GM19328 (cell line): ENCODE measurements at regions not wholly inside any gene's neighbourhood (a gene's known extent, or its start where the extent isn't known, plus 50 kb on each side); places are given as distances from the start of the nearest gene placed in this dataset.
A peak's percentile ranks its signal among the peaks of the same experiment; 100 is the strongest.
"Not testable (repeated sequence)": the region's sequence is repeated elsewhere in the genome, so short reads cannot be mapped to it uniquely, and the experiment has no call there.

Experiments used
- ATAC-seq: cut with Tn5 transposase; IDR thresholded peaks from one replicate; pipeline ENCODE4 v1.9.1; 2021; ENCODE audit warnings: mild to moderate bottlenecking, moderate library complexity; ENCODE audit not compliant: unreplicated experiment

- ATAC-seq = no peak
Observed at GRCh38 chr1:184889166-184889565, 85.1 kb downstream of the NIBAN1 start.

DNA sequence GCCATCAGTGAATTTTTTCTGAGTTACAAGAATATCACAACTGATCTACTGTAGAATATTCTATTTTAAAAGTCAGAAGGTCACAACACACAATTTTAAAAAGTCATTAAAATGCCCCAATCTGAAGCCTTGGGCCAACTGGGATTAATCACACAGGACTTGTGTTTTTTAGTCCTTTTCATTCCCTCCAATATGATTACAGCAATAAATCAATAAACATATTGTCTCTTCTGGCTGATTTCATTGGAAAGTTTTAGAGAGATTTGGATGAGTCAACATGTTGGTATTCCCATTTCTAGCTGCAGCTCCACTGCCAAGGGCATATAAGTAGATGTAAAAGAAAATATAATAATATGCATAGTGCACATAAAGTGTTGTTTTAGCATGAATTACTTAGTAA lies 85.8 kb downstream of the NIBAN1 start:
- no peak for ATAC-seq

- ATAC-seq = no peak
Observed at GRCh38 chr1:184882957-184883815, 91.1 kb downstream of the NIBAN1 start.

DNA sequence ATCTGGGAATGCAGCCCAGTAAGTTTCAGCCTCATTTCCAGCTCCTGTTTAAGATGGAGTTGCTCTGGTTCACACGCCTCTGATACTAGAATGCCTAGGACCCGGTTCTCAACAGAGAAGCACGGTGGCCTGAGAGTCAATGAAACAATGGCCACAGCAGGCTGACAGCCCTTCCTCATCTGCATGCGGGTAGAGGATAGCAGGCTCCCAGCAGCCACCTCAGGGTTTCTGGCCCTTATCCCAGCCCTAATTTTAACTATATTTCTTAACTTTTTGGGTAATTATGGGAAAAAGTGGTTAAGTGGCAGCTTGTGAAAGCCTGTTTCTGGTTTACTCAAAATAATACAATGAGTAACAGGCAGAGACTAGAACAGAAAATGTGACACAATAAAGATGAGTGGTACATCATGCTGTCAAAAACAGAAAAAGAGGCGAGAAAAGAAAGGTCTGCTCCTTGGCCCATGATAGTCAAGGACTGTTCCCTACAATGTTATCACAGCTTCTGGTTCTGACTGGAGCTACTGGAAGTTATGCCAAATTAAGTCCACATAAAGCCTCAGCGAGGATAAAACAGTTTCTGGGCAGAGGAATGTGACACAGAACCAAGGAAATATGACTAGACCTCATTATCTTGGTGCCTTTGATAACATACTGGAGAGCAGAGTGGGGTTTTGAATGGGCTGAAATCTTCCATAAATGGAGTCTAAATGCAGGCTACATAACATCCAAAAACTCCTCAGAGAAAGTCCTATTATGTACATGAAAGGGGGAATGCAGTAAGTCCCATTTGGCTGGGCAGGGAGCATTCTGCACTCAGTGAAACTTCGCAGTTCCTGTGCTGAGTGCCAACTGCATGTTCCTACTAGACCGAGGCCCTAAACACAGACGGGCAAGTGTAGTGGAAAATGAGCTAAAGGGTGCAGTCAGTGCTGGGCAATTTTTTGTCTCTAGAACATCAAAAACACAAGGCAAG lies 92.1 kb downstream of the NIBAN1 start:
- ATAC-seq = no peak

GRCh38 chr1:184879876-184880557 lies 94.3 kb downstream of the NIBAN1 start:
- no peak for ATAC-seq

DNA sequence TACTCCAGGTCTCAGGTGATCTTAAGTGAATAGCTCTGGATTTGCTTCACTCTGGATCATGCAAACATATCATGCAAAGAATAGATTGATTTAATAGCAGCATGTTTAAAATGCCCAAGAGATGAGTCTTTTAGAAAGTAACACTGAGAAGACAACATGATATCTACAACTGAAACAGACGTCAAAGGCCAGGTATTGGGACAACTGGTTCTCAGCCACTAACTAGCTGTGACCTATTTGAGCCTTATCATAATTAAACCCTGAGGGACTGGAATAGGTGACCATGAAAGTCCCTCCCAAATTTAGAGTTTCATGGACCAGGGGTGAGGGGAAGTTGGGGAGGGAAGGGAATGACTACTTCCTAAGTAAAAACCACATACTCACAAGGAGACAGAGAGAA lies 95.7 kb downstream of the NIBAN1 start:
- no peak for ATAC-seq

DNA sequence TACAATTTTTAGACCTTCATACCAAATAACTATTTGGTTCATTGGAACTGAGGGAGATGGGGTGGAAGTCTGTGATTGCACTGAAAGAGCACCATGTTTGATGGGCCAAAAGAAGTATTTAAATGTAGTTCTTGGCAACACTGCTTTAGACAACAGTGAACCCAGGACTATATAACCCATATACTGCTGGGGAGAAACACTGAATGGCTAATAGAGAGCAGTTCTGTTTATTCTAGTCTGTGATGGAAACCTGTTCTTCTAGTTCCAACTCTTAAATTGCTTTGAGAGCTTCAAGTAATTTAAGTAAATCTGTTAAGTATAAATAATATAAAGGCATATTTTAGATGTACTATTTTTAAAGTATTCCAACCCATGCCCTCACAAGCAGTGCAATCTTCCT lies 96.3 kb downstream of the NIBAN1 start:
- ATAC-seq = no peak

GRCh38 chr1:184876015-184876414 lies 98.3 kb downstream of the NIBAN1 start:
- ATAC-seq = not testable (repeated sequence)

- no peak for ATAC-seq
Observed at GRCh38 chr1:184875218-184875617, 99.1 kb downstream of the NIBAN1 start.

GRCh38 chr1:184870319-184870718 lies 104.0 kb downstream of the NIBAN1 start:
- ATAC-seq = no peak

- ATAC-seq = no peak
Observed at GRCh38 chr1:184867866-184868689, 106.2 kb downstream of the NIBAN1 start.

GRCh38 chr1:184866991-184867788 lies 107.1 kb downstream of the NIBAN1 start:
- ATAC-seq = peak; percentile 95

DNA sequence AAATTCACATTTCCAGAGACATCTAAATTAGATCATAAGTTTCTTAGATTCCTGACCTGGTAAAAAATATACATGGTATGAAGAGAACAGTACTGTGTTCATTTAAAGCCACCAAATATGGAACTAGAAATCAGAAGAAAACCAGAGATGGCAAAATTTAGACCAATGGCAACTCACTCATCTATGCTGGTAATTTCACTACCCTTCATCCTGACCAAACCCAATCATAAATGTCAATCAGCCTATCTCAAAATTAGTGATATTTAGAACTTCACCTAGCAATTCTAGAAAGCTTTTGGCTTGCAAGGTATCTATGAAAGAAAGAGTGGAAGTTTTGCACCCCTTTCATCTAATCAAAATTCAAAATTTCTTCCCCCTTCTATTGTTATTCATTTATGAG lies 107.7 kb downstream of the NIBAN1 start:
- peak; percentile 15 for ATAC-seq

GRCh38 chr1:184865831-184866230 lies 108.5 kb downstream of the NIBAN1 start:
- no peak for ATAC-seq

DNA sequence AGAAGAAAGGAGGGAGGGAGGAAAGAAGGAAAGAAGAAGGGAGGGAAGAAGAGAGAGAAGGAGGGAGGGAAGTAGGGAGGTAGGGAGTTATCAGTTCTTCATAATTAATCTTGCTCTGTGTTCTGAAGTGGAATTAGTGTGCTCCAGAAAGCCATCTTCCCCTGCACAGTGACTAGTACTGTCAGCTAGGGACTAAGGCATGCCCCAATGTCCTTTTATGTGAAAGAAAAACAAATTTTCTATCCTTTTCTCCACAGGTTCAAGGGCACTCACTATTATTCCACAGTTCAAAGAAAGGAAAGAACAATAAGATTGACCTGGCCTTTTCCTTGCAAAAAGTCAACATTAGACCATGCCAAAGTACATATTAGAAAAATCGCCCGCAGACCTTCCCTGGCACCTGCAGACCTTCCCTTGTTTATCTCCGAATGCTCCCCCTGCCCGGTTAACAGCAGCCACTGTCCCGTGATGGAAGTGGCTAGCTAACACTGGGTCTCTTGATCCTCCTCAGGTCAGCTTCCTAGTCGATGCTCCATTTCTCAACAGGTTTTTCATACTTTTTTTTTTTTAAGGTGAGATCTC lies 107.2 kb upstream of the EDEM3 start:
- no peak for ATAC-seq

- peak; percentile 74 for ATAC-seq
Observed at GRCh38 chr1:184860985-184861754, 106.5 kb upstream of the EDEM3 start.

DNA sequence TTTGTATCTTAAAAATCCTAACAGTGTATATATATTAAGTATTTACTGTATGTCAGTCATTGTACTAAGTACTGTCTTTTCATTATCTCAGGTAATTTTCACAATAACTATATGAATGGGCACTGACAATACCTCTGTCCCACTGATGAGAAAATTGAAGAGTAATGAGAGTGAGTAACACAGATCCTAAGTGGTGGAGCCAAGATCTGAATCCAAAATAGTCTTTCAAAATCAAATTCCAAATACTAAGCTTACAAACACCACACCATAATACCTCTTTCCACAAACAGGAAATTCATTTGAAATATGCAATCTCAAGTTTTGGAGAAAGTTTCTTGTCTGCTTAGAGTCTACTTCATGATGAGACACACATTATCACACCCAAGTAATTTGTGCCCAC lies 105.9 kb upstream of the EDEM3 start:
- ATAC-seq = peak; percentile 20

DNA sequence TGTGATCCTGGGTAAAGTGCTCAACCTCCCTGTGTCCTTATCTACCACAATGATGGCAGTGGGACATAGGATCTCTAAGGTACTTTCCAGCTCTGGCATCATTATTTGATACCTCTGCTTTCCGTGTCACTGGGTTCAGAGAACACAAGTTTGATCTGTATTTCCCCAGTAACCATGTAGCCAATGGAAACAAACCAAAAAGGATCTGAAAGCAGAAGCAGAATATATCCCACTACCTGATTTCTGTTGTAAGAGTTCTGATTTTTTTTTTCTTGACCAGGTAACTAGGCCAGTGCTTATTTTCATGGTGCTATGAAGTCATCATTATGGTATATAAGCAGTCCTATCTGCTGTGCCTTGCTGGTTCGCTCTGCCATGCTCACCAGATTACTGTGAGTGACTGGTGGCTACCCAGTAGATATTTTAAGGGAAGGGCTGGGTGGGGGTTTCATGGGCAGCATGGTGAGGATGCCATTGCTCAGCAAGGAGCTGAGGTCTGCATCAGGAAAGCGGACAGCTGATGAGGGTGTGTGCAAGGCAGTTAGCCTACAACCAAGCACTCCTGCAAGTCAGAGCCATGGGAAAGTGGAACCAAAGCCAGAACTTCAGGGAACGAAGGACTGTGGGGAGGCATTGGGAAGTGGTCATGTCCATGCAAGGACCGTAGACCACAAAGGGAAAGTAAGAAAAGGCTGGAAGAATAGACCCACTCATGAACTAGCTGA lies 104.9 kb upstream of the EDEM3 start:
- peak; percentile 50 for ATAC-seq
